Activated CD8-positive, alpha-beta memory T cell treated with anti-CD3 and anti-CD28 coated beads for 4 hours (primary cell): ENCODE measurements at regions not wholly inside any gene's neighbourhood (a gene's known extent, or its start where the extent isn't known, plus 50 kb on each side); places are given as distances from the start of the nearest gene placed in this dataset.
"Not testable (repeated sequence)": the region's sequence is repeated elsewhere in the genome, so short reads cannot be mapped to it uniquely, and the experiment has no call there.

ENCODE experiments used
- DNase-seq, 2 donors: peaks; one replicate each; pipeline ENCODE4 v3.0.0-alpha.2; 2020; ENCODE audit warnings: low read depth in 2 of 2

- no peak for DNase-seq
Measured at GRCh38 chr4:114249561-114249960, 270.1 kb upstream of the ARSJ start.

GRCh38 chr4:114249976-114250375, 270.5 kb upstream of the ARSJ start:
- no peak for DNase-seq

- DNase-seq, result no peak
Measured at GRCh38 chr4:114250439-114250891, 271.0 kb upstream of the ARSJ start.

GRCh38 chr4:114251020-114251419, 271.6 kb upstream of the ARSJ start:
- no peak for DNase-seq

- DNase-seq, result no peak
Measured at GRCh38 chr4:114252499-114252898, 273.1 kb upstream of the ARSJ start.

DNA sequence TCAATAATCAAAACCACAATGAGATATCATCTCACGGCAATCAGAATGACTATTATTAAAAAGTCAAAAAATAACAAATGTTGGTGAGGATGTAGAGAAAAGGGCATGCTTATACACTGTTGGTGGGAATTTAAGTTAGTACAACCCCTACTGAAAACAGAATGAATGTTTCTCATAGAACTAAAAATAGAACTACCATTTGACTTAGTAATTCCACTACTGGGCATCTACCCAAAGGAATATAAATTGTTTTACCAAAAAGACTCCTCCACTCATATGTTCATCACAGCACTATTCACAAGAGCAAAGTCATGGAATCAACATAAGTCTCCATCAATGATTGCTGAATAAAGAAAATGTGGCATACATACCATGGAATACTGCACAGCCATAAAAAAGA, 278.1 kb upstream of the ARSJ start:
- DNase-seq, result no peak

DNA sequence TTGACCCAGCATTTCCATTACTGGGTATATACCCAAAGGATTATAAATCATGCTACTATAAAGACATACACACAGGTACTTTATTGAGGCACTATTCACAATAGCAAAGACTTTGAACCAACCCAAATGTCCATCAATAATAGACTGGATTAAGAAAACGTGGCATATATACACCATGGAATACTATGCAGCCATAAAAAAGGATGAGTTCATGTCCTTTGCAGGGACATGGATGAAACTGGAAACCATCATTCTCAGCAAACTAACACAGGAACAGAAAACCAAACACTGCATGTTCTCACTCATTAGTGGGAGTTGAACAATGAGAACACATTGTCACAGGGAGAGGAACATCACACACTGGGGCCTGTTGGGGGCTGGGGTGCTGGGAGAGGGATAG, 283.0 kb upstream of the ARSJ start:
- not testable (repeated sequence) for DNase-seq

GRCh38 chr4:114263233-114263632, 283.8 kb upstream of the ARSJ start:
- no peak for DNase-seq

GRCh38 chr4:114264452-114264851, 285.0 kb upstream of the ARSJ start:
- no peak for DNase-seq

GRCh38 chr4:114264877-114265291, 285.4 kb upstream of the ARSJ start:
- DNase-seq, result no peak

DNA sequence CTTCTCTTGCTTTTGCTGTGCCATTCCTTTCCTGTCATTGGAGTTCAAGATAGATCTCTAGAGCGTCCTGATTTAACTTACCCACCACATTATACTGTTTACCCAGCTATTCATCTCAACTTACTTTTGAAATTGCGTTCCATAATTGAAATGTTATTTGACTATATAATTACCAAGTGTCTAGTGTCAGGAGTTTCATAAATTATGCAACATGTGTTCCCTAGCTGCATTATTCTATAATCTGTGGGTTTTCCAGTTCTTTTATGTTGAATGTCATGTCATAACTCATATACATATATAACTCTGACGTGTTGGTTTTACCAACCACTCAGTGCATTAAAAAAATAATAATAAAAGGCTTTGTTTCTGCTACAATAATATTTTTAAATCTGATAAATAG, 285.9 kb upstream of the ARSJ start:
- no peak for DNase-seq

GRCh38 chr4:114267976-114268375, 288.5 kb upstream of the ARSJ start:
- no peak for DNase-seq

DNA sequence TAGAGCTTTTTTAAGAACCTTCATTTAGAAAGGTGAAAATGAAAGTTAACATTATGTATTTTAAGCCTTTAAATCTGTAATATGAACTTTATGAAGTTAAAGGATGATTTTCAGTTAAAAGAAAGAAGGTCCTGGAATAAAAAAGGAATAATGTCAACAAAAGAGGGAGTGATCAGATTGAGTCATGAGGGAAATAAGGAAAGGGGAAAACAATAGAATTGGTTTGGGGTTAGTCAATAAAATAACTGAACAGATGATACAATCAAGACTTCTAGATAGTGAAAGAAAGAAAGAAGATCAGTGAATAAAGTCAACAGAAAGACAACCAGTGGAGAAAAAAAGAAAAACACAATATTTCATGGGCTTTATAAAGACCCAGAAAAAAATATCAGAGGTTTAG, 291.6 kb upstream of the ARSJ start:
- DNase-seq, result no peak

GRCh38 chr4:114272226-114272625, 292.8 kb upstream of the ARSJ start:
- DNase-seq, result no peak

GRCh38 chr4:114273238-114273637, 293.8 kb upstream of the ARSJ start:
- DNase-seq, result no peak

- DNase-seq, result no peak
Measured at GRCh38 chr4:114277690-114278089, 298.2 kb upstream of the ARSJ start.

GRCh38 chr4:114279066-114279465, 299.6 kb upstream of the ARSJ start:
- DNase-seq, result no peak

GRCh38 chr4:114279711-114280110, 300.3 kb upstream of the ARSJ start:
- DNase-seq, result no peak

GRCh38 chr4:114280645-114281044, 301.2 kb upstream of the ARSJ start:
- DNase-seq, result no peak

DNA sequence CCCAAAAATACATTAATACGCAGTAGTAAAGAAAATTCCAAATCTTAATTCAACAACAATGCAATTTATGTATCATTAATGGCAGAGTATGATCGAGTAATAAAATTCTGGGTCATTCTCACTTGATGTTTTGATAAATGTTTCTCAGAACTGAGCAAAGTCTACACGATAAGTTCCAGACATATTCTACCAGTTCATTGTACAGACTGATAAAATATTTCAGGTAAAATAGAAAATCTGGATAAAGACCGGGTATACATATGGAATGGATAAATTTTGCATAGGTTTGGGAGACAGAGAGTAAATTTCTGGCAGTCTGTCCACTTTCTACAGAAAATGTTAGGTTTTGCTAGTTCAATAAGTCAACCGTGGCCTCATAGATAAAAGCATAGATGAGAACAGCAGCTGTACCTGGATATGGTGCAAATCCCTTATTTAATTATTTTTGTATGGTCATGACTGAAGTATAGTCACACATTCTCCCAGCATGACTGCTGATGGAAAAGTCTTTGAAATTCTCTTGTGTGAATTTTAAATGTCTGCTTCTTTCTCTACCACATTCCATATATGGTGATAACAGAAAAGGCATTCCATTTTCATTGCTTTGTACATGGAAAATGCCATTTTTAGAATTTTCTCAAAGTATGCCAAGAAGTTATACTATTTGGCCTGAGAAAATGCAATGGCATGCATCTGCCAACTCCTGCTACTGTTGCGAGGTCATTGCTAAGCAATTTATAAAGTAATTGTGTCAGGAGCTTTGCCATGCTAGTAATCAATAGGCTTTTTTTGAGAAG, 301.9 kb upstream of the ARSJ start:
- DNase-seq, result no peak

GRCh38 chr4:114282937-114283336, 303.5 kb upstream of the ARSJ start:
- DNase-seq, result no peak

DNA sequence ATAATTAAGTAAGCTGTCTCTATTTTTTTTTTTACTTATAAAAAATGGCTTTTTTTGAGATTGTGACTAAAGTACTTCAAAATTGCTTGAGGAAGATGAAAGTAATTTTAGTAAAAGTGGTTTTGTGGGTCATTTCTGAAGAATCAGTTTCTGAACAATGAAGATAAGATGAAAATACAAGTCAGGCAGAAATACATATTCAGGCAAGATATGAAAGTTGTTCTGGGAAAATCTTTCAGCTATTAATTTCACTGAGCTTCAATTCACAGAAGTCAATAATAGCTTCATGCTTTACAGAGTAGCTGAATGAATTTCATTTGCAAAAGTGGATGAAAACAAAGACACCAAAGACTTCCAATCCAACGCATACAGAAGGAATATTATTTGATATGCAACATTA, 305.2 kb upstream of the ARSJ start:
- DNase-seq, result no peak

- DNase-seq, result no peak
Measured at GRCh38 chr4:114286262-114286810, 306.9 kb upstream of the ARSJ start.
